HG03135 (cell line): ENCODE measurements at regions not wholly inside any gene's neighbourhood (a gene's known extent, or its start where the extent isn't known, plus 50 kb on each side); places are given as distances from the start of the nearest gene placed in this dataset.
"Not testable (repeated sequence)": the region's sequence is repeated elsewhere in the genome, so short reads cannot be mapped to it uniquely, and the experiment has no call there.

Experiments
- ATAC-seq: cut with Tn5 transposase; IDR thresholded peaks from one replicate; pipeline ENCODE4 v1.9.1; 2021; ENCODE audit warnings: mild to moderate bottlenecking, moderate library complexity; ENCODE audit not compliant: unreplicated experiment

GRCh38 chr3:15903164-15903563, 105.4 kb upstream of the ANKRD28 start:
- no peak for ATAC-seq

GRCh38 chr3:15903759-15904720, 106.3 kb upstream of the ANKRD28 start:
- no peak for ATAC-seq

- ATAC-seq, result no peak
Measured at GRCh38 chr3:15905041-15905440, 107.3 kb upstream of the ANKRD28 start.

GRCh38 chr3:15907403-15907802, 109.6 kb upstream of the ANKRD28 start:
- ATAC-seq, result not testable (repeated sequence)

- no peak for ATAC-seq
Measured at GRCh38 chr3:15918988-15919387, 121.2 kb upstream of the ANKRD28 start.

GRCh38 chr3:15919971-15920370, 122.2 kb upstream of the ANKRD28 start:
- ATAC-seq, result no peak

GRCh38 chr3:15923640-15924405, 126.0 kb upstream of the ANKRD28 start:
- no peak for ATAC-seq

GRCh38 chr3:15924914-15925313, 127.1 kb upstream of the ANKRD28 start:
- no peak for ATAC-seq

- no peak for ATAC-seq
Measured at GRCh38 chr3:15926871-15927270, 129.1 kb upstream of the ANKRD28 start.

- no peak for ATAC-seq
Measured at GRCh38 chr3:15927969-15928368, 130.2 kb upstream of the ANKRD28 start.

- no peak for ATAC-seq
Measured at GRCh38 chr3:15929944-15930571, 132.3 kb upstream of the ANKRD28 start.

GRCh38 chr3:15932348-15933300, 134.8 kb upstream of the ANKRD28 start:
- ATAC-seq, result no peak

GRCh38 chr3:15933439-15934139, 135.8 kb upstream of the ANKRD28 start:
- no peak for ATAC-seq

GRCh38 chr3:15934389-15935195, 136.8 kb upstream of the ANKRD28 start:
- ATAC-seq, result no peak

- ATAC-seq, result no peak
Measured at GRCh38 chr3:15936312-15936711, 138.5 kb upstream of the ANKRD28 start.

- no peak for ATAC-seq
Measured at GRCh38 chr3:15940641-15941040, 142.9 kb upstream of the ANKRD28 start.

GRCh38 chr3:15941457-15941856, 143.7 kb upstream of the ANKRD28 start:
- not testable (repeated sequence) for ATAC-seq

- ATAC-seq, result no peak
Measured at GRCh38 chr3:15941958-15942357, 144.2 kb upstream of the ANKRD28 start.

GRCh38 chr3:15942462-15942861, 144.7 kb upstream of the ANKRD28 start:
- no peak for ATAC-seq
